SK-N-SH (cell line): ENCODE measurements at regions not wholly inside any gene's neighbourhood (a gene's known extent, or its start where the extent isn't known, plus 50 kb on each side); places are given as distances from the start of the nearest gene placed in this dataset.

Experiments used
- CTCF ChIA-PET: fragments of 300-600, 350-600 bp; formaldehyde crosslinking; extraction: SDS; loops from one replicate; lab custom pipeline; 2021; lab: Yijun Ruan, JAX
- POLR2A ChIA-PET: fragments of 350-600 bp; sonication (Branson Sonifier 250); formaldehyde crosslinking; extraction: SDS; loops from one replicate; lab custom pipeline; 2020; ENCODE audit warnings: antibody characterized with exemption, inconsistent platforms; lab: Yijun Ruan, JAX
- DNase-seq: peaks from one replicate; pipeline ENCODE4 v3.0.0; 2012
- H2AFZ ChIP-seq: fragments of 200-600 bp; sonication (generic); 2 replicates; pipeline ENCODE4 v1.8.1; 2016; ENCODE audit warnings: antibody characterized with exemption, mild to moderate bottlenecking, low read depth
- H3F3A ChIP-seq: fragments of 200-600 bp; sonication (generic); replicated peaks from 2 replicates; pipeline ENCODE3; 2016; ENCODE audit warnings: antibody characterized with exemption, mild to moderate bottlenecking; ENCODE audit not compliant: insufficient read depth
- H3K27ac ChIP-seq, 2 experiments: fragments of 200-500 bp in 1 of 2; fragments of 200-600 bp in 1 of 2; sonication (Bioruptor generic) in 1 of 2; sonication (generic), shearing (Covaris generic) in 1 of 2; 2 replicates each; pipeline versions ENCODE4 v1.5.1 to v1.6.1; 2014 to 2016; ENCODE audit warnings: low read depth in 2 of 2, inconsistent platforms in 1 of 2, low read length in 1 of 2, mild to moderate bottlenecking in 1 of 2, mixed read lengths in 1 of 2
- H3K27me3 ChIP-seq: fragments of 200-600 bp; sonication (generic), shearing (Covaris generic); 2 replicates; pipeline ENCODE4 v1.6.1; 2016; ENCODE audit warnings: mixed run types; ENCODE audit not compliant: insufficient read depth
- H3K36me3 ChIP-seq, 2 experiments: fragments of 200-500 bp in 1 of 2; fragments of 200-600 bp in 1 of 2; sonication (Bioruptor generic) in 1 of 2; sonication (generic) in 1 of 2; replicated peaks in 1 of 2; 2 replicates each; pipeline versions ENCODE3 to v1.5.1; 2014 to 2016; ENCODE audit warnings: low read length in 1 of 2, mild to moderate bottlenecking in 1 of 2; ENCODE audit not compliant: insufficient read depth in 2 of 2, control insufficient read depth in 1 of 2
- H3K4me1 ChIP-seq, 2 experiments: fragments of 200-500 bp in 1 of 2; fragments of 200-600 bp in 1 of 2; sonication (Bioruptor generic) in 1 of 2; sonication (generic), shearing (Covaris generic) in 1 of 2; 2 replicates each; pipeline versions ENCODE4 v1.5.1 to v1.6.1; 2014 to 2016; ENCODE audit warnings: low read depth in 1 of 2, low read length in 1 of 2, mixed run types in 1 of 2; ENCODE audit not compliant: insufficient read depth in 2 of 2, control insufficient read depth in 1 of 2
- H3K4me2 ChIP-seq: fragments of 200-600 bp; sonication (generic), shearing (Covaris generic); 2 replicates; pipeline ENCODE4 v1.6.1; 2017; ENCODE audit warnings: mixed run types
- H3K4me3 ChIP-seq, 2 experiments: fragments of 200-500 bp in 1 of 2; fragments of 200-600 bp in 1 of 2; sonication (Bioruptor generic) in 1 of 2; sonication (generic), shearing (Covaris generic) in 1 of 2; 2 replicates each; pipeline versions ENCODE4 v1.5.1 to v1.8.1; 2014 to 2016; ENCODE audit warnings: low read depth in 2 of 2, inconsistent platforms in 1 of 2, low read length in 1 of 2, mild to moderate bottlenecking in 1 of 2, mixed read lengths in 1 of 2, moderate library complexity in 1 of 2
- H3K79me2 ChIP-seq: fragments of 200-600 bp; sonication (generic); 2 replicates; pipeline ENCODE4 v1.8.1; 2017; ENCODE audit warnings: mild to moderate bottlenecking; ENCODE audit not compliant: insufficient read depth
- H3K9ac ChIP-seq: fragments of 200-600 bp; sonication (generic); 2 replicates; pipeline ENCODE4 v1.6.1; 2017; ENCODE audit warnings: mixed run types
- H3K9me2 ChIP-seq: fragments of 200-600 bp; sonication (generic); 2 replicates; pipeline ENCODE4 v1.6.1; 2017; ENCODE audit warnings: mixed run types
- H3K9me3 ChIP-seq: fragments of 200-600 bp; sonication (generic); 2 replicates; pipeline ENCODE4 v1.6.1; 2017; ENCODE audit warnings: mixed run types, mild to moderate bottlenecking, moderate library complexity
- H4K20me1 ChIP-seq: fragments of 200-600 bp; sonication (generic); 2 replicates; pipeline ENCODE4 v1.6.1; 2017; ENCODE audit warnings: mild to moderate bottlenecking, mixed run types; ENCODE audit not compliant: insufficient read depth
- CHD2 ChIP-seq: fragments of 150-350 bp; IDR thresholded peaks from 2 replicates; pipeline ENCODE4 v1.6.1; 2018; ENCODE audit warnings: low read length; ENCODE audit not compliant: partially characterized antibody
- EP300 ChIP-seq, 2 experiments: IDR thresholded peaks; 2 replicates each; pipeline versions ENCODE4 v1.4.0 to v1.6.1; 2012; ENCODE audit warnings: borderline replicate concordance in 1 of 2, low read depth in 1 of 2, low read length in 1 of 2
- EZH2phosphoT487 ChIP-seq: fragments of 200-600 bp; sonication (generic); IDR thresholded peaks from 2 replicates; pipeline ENCODE4 v1.6.1; 2017; ENCODE audit warnings: low read depth, mixed run types, mild to moderate bottlenecking, antibody characterized with exemption, moderate library complexity, borderline replicate concordance
- FOXJ3 ChIP-seq: sonication (generic); formaldehyde crosslinking; IDR thresholded peaks from 2 replicates; pipeline ENCODE4 v1.5.1; 2020; ENCODE audit warnings: mild to moderate bottlenecking, missing genetic modification reagents
- FOXM1 ChIP-seq: IDR thresholded peaks from 2 replicates; pipeline ENCODE4 v1.4.0; 2012; ENCODE audit warnings: low read depth, mild to moderate bottlenecking
- GATA2 ChIP-seq: sonication (generic); formaldehyde crosslinking; IDR thresholded peaks from 2 replicates; pipeline ENCODE4 v1.5.0; 2020; ENCODE audit warnings: mild to moderate bottlenecking, missing genetic modification reagents
- JUND ChIP-seq: IDR thresholded peaks from 2 replicates; pipeline ENCODE4 v1.4.0; 2012
- MXI1 ChIP-seq: IDR thresholded peaks from 2 replicates; pipeline ENCODE4 v1.6.1; 2012; ENCODE audit warnings: mild to moderate bottlenecking, low read depth, low read length, improper control_type of control experiment
- NFIC ChIP-seq: IDR thresholded peaks from 2 replicates; pipeline ENCODE4 v1.4.0; 2012; ENCODE audit warnings: borderline replicate concordance
- PBX3 ChIP-seq: IDR thresholded peaks from 2 replicates; pipeline ENCODE4; 2012
- POLR2AphosphoS5 ChIP-seq: IDR thresholded peaks from 2 replicates; pipeline ENCODE4 v1.6.1; 2012; ENCODE audit warnings: low read depth, low read length
- RCOR1 ChIP-seq: fragments of 150-350 bp; IDR thresholded peaks from 2 replicates; pipeline ENCODE4 v1.6.1; 2017; ENCODE audit warnings: antibody characterized with exemption, low read length
- SMC3 ChIP-seq: IDR thresholded peaks from 2 replicates; pipeline ENCODE4 v1.6.1; 2012; ENCODE audit warnings: low read depth, low read length, improper control_type of control experiment
- TAF1 ChIP-seq: IDR thresholded peaks from 2 replicates; pipeline ENCODE4 v1.6.1; 2012; ENCODE audit warnings: low read depth, mild to moderate bottlenecking, low read length, moderate library complexity, borderline replicate concordance
- TCF12 ChIP-seq: IDR thresholded peaks from 2 replicates; pipeline ENCODE4 v1.4.0; 2012
- TEAD4 ChIP-seq: IDR thresholded peaks from 2 replicates; pipeline ENCODE4 v1.4.0; 2012; ENCODE audit warnings: mild to moderate bottlenecking, borderline replicate concordance; ENCODE audit not compliant: insufficient read depth
- ZBTB33 ChIP-seq: IDR thresholded peaks from 2 replicates; pipeline ENCODE4 v1.4.0; 2012; ENCODE audit warnings: low read depth, borderline replicate concordance
- WGBS: methylation state at CpG from one replicate; pipeline ENCODE4 v1.1.6; 2017; ENCODE audit warnings: low lambda C conversion rate; 5-methylcytosine and 5-hydroxymethylcytosine counted together
- TF ChIP-seq, protein P1 (sequence below): IDR thresholded peaks from 2 replicates; pipeline ENCODE4 v1.6.1; 2012; ENCODE audit warnings: mild to moderate bottlenecking, low read depth, low read length, moderate library complexity

DNA sequence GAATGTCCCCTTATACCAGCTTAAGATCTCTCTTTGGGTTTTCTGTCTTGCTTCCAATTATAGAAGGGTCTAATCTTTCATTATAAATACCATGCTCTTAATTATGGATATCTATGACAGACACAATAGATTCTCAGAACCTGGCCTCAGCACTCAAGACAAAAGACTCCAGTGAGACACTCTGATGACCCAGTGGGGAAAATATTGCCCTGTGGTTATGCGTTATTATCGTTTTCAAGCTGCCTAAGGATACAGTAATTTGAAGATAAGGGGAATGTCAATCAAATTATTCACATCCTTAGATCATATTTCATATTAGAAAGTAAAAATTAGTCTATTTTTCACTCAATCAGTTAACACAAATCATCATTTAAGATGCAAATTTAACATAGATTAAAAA lies 748.8 kb downstream of the XPNPEP1 start:
- no peaks in the 10 kb centered on the region for H3F3A ChIP-seq
- H3K9me2 ChIP-seq: no peaks in the 10 kb centered on the region
- CTCF ChIA-PET: no interaction called here
- no peaks in the 10 kb centered on the region for H3K79me2 ChIP-seq
- H3K9me3 ChIP-seq: no peaks in the 10 kb centered on the region
- no peak overlapping the region for H3K4me3 ChIP-seq
- H3K4me2 ChIP-seq: no peak overlapping the region
- no peaks in the 10 kb centered on the region for H4K20me1 ChIP-seq
- TF ChIP-seq GATA2 (CRISPR knock-in tag): no peak
- TF ChIP-seq, protein P1, sequence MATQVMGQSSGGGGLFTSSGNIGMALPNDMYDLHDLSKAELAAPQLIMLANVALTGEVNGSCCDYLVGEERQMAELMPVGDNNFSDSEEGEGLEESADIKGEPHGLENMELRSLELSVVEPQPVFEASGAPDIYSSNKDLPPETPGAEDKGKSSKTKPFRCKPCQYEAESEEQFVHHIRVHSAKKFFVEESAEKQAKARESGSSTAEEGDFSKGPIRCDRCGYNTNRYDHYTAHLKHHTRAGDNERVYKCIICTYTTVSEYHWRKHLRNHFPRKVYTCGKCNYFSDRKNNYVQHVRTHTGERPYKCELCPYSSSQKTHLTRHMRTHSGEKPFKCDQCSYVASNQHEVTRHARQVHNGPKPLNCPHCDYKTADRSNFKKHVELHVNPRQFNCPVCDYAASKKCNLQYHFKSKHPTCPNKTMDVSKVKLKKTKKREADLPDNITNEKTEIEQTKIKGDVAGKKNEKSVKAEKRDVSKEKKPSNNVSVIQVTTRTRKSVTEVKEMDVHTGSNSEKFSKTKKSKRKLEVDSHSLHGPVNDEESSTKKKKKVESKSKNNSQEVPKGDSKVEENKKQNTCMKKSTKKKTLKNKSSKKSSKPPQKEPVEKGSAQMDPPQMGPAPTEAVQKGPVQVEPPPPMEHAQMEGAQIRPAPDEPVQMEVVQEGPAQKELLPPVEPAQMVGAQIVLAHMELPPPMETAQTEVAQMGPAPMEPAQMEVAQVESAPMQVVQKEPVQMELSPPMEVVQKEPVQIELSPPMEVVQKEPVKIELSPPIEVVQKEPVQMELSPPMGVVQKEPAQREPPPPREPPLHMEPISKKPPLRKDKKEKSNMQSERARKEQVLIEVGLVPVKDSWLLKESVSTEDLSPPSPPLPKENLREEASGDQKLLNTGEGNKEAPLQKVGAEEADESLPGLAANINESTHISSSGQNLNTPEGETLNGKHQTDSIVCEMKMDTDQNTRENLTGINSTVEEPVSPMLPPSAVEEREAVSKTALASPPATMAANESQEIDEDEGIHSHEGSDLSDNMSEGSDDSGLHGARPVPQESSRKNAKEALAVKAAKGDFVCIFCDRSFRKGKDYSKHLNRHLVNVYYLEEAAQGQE: no peak
- no peak for TF ChIP-seq FOXM1
- TF ChIP-seq EZH2phosphoT487: no peak
- no peak for TF ChIP-seq RCOR1
- no peak for TF ChIP-seq MXI1
- no peak for TF ChIP-seq TEAD4
- TF ChIP-seq PBX3: no peak
- no peak for TF ChIP-seq EP300 (IDR thresholded peaks at IDR 0.05; ENCODE audit: borderline replicate concordance in 1 of 2, low read depth in 1 of 2, low read length in 1 of 2)
- no peak for TF ChIP-seq POLR2AphosphoS5
- no peak for TF ChIP-seq TCF12
- TF ChIP-seq TAF1: no peak
- TF ChIP-seq CHD2: no peak
- H3K27ac ChIP-seq: no peak overlapping the region
- DNase-seq: no peak
- peaks cover 0 to 3% of the 10 kb centered on the region in 2 experiments; a peak in 3 of 4 replicates for H3K4me1 ChIP-seq
- no peak overlapping the region for H2AFZ ChIP-seq
- H3K9ac ChIP-seq: no peak overlapping the region
- H3K27me3 ChIP-seq: no peaks in the 10 kb centered on the region
- POLR2A ChIA-PET: no interaction called here
- WGBS: 26% methylated on average over 2 of the region's 2 CpGs
- no peaks in the 10 kb centered on the region for H3K36me3 ChIP-seq

- no peak for DNase-seq
- no peaks in the 10 kb centered on the region for H3K9me2 ChIP-seq
- no peak overlapping the region for H2AFZ ChIP-seq
- ChIA-PET POLR2A (no interaction called here), CTCF (interaction anchor here (0.9 kb wide), 1 partner anchor 26 kb away, joined by 3 read pairs; no protein-coding TSS in a partner anchor)
- no peak overlapping the region for H3K4me3 ChIP-seq
- no peaks in the 10 kb centered on the region for H3F3A ChIP-seq
- no peaks in the 10 kb centered on the region for H3K79me2 ChIP-seq
- TF ChIP-seq SMC3: no peak
- TF ChIP-seq JUND: no peak
- TF ChIP-seq PBX3: no peak
- no peak for TF ChIP-seq NFIC
- no peak for TF ChIP-seq FOXJ3 (CRISPR knock-in tag)
- TF ChIP-seq ZBTB33: no peak
- 6% methylated on average over 2 of the region's 2 CpGs for WGBS
- no peak overlapping the region for H3K4me2 ChIP-seq
- no peak overlapping the region for H3K27ac ChIP-seq
- H3K9me3 ChIP-seq: no peaks in the 10 kb centered on the region
- no peaks in the 10 kb centered on the region for H4K20me1 ChIP-seq
- H3K4me1 ChIP-seq: peaks cover 0 to 3% of the 10 kb centered on the region in 2 experiments; a peak in 3 of 4 replicates
- no peak overlapping the region for H3K9ac ChIP-seq
- no peaks in the 10 kb centered on the region for H3K36me3 ChIP-seq
- H3K27me3 ChIP-seq: no peaks in the 10 kb centered on the region
These were observed 749.4 kb downstream of the XPNPEP1 start for GRCh38 chr10:109173937-109174336.
